ENCODE measurements at regions not wholly inside any gene's neighbourhood (a gene's known extent, or its start where the extent isn't known, plus 50 kb on each side); places are given as distances from the start of the nearest gene placed in this dataset.

DNA sequence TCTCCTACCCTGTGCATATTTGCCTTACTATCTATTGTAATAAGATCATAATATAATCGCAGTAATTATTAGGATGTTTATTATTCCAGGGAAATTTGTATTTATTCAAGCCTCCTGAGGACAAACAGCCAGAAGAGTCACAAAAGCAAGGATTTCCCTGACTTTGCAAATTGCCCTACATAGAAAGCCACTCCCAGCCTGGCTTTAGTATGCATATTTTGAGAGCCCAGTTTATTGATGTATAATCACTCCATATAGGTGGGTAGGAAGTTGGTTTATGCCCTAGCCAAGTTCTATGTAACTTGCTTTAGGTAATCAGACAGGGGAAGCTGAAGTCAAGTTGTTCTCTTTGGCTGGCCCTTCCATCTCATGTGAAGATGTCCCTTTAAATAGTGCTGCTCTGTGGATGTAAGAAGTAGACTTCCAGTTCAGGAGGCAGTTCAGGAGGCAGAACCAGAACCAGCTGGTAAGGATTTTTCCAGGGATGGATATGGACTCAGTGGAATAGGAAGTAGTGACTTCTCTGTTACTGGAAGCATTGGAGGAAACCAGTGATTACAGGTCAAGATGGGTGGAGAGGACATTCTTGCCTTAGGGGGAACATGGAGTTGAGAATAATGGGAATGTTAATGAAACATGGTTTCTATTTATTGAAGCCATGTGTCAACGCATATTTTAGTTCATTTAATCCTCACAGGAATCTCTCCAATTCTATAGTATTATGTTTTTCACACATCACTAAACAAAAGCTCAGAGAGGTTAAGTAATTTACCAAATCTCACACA, 70.5 kb upstream of the KIT start:
- POLR2A ChIA-PET = no interaction called here
- DNase-seq = no peak
- CTCF ChIA-PET = no interaction called here
- Histone ChIP-seq H3K9ac (ENCODE audit: low read length) (no peak overlapping the region), H3K4me2 (replicated peaks; ENCODE audit: low read depth, low read length, poor library complexity, severe bottlenecking) (no peak overlapping the region), H3K9me3 (ENCODE audit: control extremely low read depth in 1 of 3, control insufficient read depth in 2 of 3, insufficient read depth in 1 of 3, low read length in 2 of 3) (no peaks in the 10 kb centered on the region), H3K79me2 (ENCODE audit: control insufficient read depth, insufficient read depth, low read length) (no peaks in the 10 kb centered on the region), H2AFZ (ENCODE audit: insufficient read depth, low read depth, low read length, poor library complexity, severe bottlenecking) (no peak overlapping the region), H3K4me1 (ENCODE audit: control insufficient read depth in 2 of 2, insufficient read depth in 2 of 2, low read length in 2 of 2) (no peaks in the 10 kb centered on the region), H3K27me3 (replicated peaks in 1 of 4; ENCODE audit: control extremely low read depth in 1 of 4, control insufficient read depth in 3 of 4, insufficient read depth in 4 of 4, low read length in 3 of 4) (no peaks in the 10 kb centered on the region), H4K20me1 (ENCODE audit: control insufficient read depth, insufficient read depth, low read length, poor library complexity, severe bottlenecking) (no peaks in the 10 kb centered on the region), H3K36me3 (replicated peaks in 1 of 2; ENCODE audit: control extremely low read depth in 1 of 2, control insufficient read depth in 1 of 2, extremely low read depth in 1 of 2, insufficient read depth in 2 of 2, low read length in 1 of 2) (no peaks in the 10 kb centered on the region), H3K27ac (ENCODE audit: low read length in 2 of 2) (no peak overlapping the region), H3K4me3 (ENCODE audit: control extremely low read depth in 1 of 5, extremely low read depth in 1 of 5, insufficient read depth in 1 of 5, low read depth in 2 of 5, low read length in 4 of 5) (no peak overlapping the region)
- intact Hi-C loops (cut with micrococcal nuclease) = no loop called here
- ATAC-seq (ENCODE audit: low read depth) = no peak
- no CpG with 5 or more reads among the region's 2 CpGs for WGBS (ENCODE audit: insufficient coverage)
- Mint-ChIP-seq H3K27me3 (peaks cover 4% of the 10 kb centered on the region), H3K27ac (no peak overlapping the region), H3K4me1 (no peaks in the 10 kb centered on the region), H3K9me3 (ENCODE audit: insufficient read depth) (no peaks in the 10 kb centered on the region), H3K4me3 (no peak overlapping the region)
- TF ChIP-seq EZH2 (IDR thresholded peaks at IDR 0.05; ENCODE audit: borderline replicate concordance, insufficient read depth, low read depth, low read length, poor library complexity, severe bottlenecking) = no peak
- TF ChIP-seq, protein P1, sequence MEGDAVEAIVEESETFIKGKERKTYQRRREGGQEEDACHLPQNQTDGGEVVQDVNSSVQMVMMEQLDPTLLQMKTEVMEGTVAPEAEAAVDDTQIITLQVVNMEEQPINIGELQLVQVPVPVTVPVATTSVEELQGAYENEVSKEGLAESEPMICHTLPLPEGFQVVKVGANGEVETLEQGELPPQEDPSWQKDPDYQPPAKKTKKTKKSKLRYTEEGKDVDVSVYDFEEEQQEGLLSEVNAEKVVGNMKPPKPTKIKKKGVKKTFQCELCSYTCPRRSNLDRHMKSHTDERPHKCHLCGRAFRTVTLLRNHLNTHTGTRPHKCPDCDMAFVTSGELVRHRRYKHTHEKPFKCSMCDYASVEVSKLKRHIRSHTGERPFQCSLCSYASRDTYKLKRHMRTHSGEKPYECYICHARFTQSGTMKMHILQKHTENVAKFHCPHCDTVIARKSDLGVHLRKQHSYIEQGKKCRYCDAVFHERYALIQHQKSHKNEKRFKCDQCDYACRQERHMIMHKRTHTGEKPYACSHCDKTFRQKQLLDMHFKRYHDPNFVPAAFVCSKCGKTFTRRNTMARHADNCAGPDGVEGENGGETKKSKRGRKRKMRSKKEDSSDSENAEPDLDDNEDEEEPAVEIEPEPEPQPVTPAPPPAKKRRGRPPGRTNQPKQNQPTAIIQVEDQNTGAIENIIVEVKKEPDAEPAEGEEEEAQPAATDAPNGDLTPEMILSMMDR (IDR thresholded peaks at IDR 0.05) = no peak

DNA sequence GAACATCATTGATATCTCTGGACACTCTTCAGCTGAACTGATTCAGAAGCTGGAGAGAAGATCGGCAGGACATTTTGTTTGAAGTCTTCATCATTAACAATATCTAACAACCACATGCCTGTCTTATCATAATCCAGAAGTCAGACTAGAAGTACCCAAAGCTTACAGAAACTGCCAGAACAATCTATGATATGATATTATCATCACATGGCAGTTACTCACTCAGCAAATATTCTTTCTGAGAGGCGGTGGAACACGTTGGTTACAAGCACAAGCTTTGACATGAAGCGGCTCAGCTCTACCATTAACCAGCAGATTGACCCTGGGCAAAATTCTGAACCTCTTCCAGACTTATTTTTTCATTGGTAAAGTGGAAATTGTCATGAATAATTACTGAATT, 69.4 kb upstream of the KIT start:
- Mint-ChIP-seq H3K27me3 (peaks cover 7% of the 10 kb centered on the region), H3K27ac (no peak overlapping the region), H3K4me1 (no peaks in the 10 kb centered on the region), H3K9me3 (ENCODE audit: insufficient read depth) (no peaks in the 10 kb centered on the region), H3K4me3 (no peak overlapping the region)
- no peaks in the 10 kb centered on the region for H3K9me3 ChIP-seq (ENCODE audit: control extremely low read depth in 1 of 3, control insufficient read depth in 2 of 3, insufficient read depth in 1 of 3, low read length in 2 of 3)
- H3K4me3 ChIP-seq (ENCODE audit: control extremely low read depth in 1 of 5, extremely low read depth in 1 of 5, insufficient read depth in 1 of 5, low read depth in 2 of 5, low read length in 4 of 5) = no peak overlapping the region
- no peak overlapping the region for H3K27ac ChIP-seq (ENCODE audit: low read length in 2 of 2)
- POLR2A ChIA-PET = no interaction called here
- H3K79me2 ChIP-seq (ENCODE audit: control insufficient read depth, insufficient read depth, low read length) = no peaks in the 10 kb centered on the region
- H3K36me3 ChIP-seq (replicated peaks in 1 of 2; ENCODE audit: control extremely low read depth in 1 of 2, control insufficient read depth in 1 of 2, extremely low read depth in 1 of 2, insufficient read depth in 2 of 2, low read length in 1 of 2) = no peaks in the 10 kb centered on the region
- H3K27me3 ChIP-seq (replicated peaks in 1 of 4; ENCODE audit: control extremely low read depth in 1 of 4, control insufficient read depth in 3 of 4, insufficient read depth in 4 of 4, low read length in 3 of 4) = no peaks in the 10 kb centered on the region
- TF ChIP-seq EZH2 (IDR thresholded peaks at IDR 0.05; ENCODE audit: borderline replicate concordance, insufficient read depth, low read depth, low read length, poor library complexity, severe bottlenecking) = no peak
- TF ChIP-seq, protein P1 (IDR thresholded peaks at IDR 0.05) = no peak
- intact Hi-C loops (cut with micrococcal nuclease) = no loop called here
- CTCF ChIA-PET = no interaction called here
- no peak for ATAC-seq (ENCODE audit: low read depth)
- no peaks in the 10 kb centered on the region for H3K4me1 ChIP-seq (ENCODE audit: control insufficient read depth in 2 of 2, insufficient read depth in 2 of 2, low read length in 2 of 2)
- no peak overlapping the region for H3K4me2 ChIP-seq (replicated peaks; ENCODE audit: low read depth, low read length, poor library complexity, severe bottlenecking)
- DNase-seq = no peak
- H4K20me1 ChIP-seq (ENCODE audit: control insufficient read depth, insufficient read depth, low read length, poor library complexity, severe bottlenecking) = no peaks in the 10 kb centered on the region
- no peak overlapping the region for H2AFZ ChIP-seq (ENCODE audit: insufficient read depth, low read depth, low read length, poor library complexity, severe bottlenecking)
- H3K9ac ChIP-seq (ENCODE audit: low read length) = no peak overlapping the region
- WGBS (ENCODE audit: insufficient coverage) = 89% methylated on average over 3 of the region's 4 CpGs

Data from B cell (primary cell).